Activated naive CD4-positive, alpha-beta T cell (primary cell): ENCODE measurements at regions not wholly inside any gene's neighbourhood (a gene's known extent, or its start where the extent isn't known, plus 50 kb on each side); places are given as distances from the start of the nearest gene placed in this dataset.
"Not testable (repeated sequence)": the region's sequence is repeated elsewhere in the genome, so short reads cannot be mapped to it uniquely, and the experiment has no call there.

Experiments used
- DNase-seq, 4 experiments: peaks; one replicate each; lab custom pipeline; 2025; lab: John Stamatoyannopoulos, UW

DNA sequence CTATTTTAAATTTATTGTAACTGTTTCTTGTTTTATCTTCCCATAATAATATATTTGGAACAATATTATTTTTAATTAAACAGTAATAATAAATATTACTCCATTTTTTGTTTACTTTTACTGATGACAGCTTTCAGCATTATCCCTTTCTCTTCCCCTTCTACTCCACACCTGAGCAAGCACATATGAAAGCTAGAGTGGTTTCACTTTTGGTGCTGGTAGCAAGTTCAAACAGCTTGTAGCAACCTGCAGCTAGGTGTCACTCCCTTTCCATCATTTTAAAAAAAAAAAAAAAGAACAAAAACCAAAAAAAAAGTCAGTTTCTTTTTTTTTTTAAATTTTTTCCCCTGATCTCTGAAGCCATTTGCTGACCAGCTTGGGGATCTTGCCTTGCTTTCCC lies 801.8 kb downstream of the CCDC85A start:
- DNase-seq = no peak

DNA sequence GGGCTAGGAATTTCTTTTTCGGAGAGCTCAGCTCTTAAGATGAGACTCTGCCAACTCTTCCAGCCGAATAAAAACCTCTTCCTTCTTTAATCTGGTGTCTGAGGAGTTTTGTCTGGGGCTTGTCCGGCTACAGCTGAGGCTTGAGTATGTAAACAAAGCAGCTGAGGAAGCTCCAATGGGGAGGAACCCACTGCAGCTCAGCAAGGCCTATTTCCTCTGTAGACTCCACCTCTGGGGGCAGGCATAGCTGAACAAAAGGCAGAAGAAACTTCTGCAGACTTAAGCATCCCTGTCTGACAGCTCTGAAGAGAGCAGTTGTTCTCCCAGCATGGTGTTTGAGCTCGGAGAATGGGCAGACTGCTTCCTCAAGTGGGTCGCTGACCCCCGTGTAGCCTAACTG lies 838.7 kb downstream of the CCDC85A start:
- DNase-seq = no peak

DNA sequence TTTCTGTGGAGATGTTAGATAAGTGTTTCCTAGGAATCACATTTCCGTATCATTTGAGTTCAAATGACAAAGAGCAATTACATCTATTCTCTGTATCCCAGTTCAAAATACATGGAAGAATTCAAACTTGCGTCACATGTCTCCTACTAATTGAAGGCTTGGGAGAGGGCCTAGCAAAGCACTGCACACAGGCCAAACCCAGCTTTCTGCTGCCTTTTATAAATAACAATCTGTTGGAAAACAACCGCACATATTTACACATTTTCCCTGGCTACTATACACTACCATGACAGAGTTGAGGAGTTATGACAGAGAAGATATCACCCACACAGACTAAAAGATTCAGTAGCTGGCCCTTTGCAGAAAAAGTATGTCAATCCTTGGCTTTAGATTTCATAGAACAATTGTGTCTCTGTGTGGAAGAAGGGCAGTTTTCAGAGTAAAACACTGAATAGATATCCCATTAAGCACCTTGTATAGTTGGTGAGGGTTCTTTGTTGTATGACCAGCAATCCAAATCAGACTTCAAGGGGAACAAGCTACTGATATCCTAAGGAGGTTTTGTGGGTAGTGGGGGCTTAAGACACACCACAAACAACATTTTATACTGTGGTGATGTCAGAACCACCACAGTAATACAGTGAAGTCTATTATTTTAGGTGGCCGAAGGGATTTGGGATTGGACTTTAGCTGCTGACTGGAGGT lies 861.3 kb downstream of the CCDC85A start:
- DNase-seq = no peak

DNA sequence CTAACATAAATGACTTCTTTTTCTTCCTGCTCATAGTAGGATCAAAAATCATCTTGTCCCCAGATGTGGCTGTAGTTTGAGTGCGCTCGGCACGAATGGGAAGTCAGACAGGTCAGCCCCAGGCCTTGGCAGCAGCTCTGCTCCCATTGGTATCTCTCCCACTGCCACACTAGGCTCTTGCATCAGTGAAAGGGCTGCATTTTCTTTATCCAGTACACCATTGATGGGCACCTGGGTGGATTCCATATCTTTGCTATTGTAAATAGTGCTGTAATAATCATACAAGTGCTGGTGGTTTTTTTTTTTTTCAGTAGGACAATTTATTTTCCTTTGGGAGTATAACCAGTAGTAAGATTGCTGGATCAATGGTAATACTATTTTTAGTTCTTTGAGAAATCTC lies 865.5 kb downstream of the CCDC85A start:
- DNase-seq = no peak

DNA sequence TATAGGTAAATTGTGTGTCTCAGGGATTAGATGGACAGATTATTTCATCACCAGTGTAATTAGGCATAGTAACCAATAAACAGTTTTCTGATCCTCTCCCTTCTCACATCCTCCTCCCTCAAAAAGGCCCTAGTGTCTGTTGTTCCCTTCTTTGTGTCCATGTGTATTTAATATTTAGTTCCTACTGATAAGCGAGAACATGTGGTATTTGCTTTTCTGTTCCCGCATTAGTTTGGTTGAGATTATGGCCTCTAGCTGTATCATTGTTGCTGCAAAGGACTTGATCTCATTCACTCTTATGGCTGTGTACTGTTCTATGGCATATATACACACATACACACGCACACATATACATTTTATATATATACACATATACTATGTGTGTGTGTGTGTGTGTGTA lies 866.2 kb downstream of the CCDC85A start:
- DNase-seq = no peak

DNA sequence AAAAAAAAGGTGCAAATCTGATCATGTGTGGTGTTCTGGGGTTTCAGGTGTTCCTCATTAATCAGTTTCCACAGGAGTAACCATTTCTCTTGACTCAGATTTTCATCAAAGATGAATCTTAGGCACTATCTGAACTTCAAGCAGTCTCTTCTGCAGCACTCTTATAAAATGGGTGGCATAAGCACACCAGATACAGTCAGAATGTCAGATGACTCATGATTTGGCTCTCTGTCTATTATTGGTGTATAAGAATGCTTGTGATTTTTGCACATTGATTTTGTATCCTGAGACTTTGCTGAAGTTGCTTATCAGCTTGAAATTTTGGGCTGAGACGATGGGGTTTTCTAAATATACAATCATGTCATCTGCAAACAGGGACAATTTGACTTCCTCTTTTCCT lies 882.5 kb downstream of the CCDC85A start:
- DNase-seq = not testable (repeated sequence)

DNA sequence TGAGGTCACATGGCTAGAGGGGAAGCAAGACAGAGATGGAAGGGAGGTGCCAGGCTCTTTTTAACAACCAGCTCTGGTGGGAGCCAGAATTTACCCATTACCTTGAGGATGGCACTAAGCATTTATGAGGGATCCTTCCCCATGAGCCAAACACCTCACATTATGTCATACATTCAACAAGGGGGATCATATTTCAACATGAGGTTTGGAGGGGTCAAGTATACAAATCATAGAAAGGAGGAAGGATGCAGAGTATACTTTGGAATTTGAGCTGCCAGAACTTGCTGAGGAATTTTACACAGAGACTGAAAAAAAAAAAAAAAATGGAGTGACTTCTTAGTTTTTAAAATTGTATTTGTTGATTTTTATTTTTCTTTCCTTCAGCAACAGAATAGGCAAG lies 891.4 kb downstream of the CCDC85A start:
- no peak for DNase-seq

DNA sequence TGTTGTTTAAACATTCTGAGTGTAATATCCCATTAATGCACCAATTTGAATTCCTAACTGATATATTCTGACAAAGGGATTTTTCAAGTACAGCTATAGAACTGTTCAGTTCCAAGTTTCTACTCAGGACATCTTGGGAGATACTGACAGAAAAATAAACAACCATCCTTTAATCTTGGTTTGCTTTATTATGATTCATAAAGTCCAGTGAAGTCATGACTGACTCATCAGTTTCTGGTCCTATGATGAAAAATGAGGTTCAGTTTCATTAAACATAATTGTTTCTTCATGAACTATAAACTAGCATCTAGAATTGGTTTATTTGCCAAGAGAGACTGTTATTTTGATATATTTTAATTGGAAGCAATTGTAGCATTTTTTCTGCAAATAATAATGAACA lies 896.2 kb downstream of the CCDC85A start:
- no peak for DNase-seq

DNA sequence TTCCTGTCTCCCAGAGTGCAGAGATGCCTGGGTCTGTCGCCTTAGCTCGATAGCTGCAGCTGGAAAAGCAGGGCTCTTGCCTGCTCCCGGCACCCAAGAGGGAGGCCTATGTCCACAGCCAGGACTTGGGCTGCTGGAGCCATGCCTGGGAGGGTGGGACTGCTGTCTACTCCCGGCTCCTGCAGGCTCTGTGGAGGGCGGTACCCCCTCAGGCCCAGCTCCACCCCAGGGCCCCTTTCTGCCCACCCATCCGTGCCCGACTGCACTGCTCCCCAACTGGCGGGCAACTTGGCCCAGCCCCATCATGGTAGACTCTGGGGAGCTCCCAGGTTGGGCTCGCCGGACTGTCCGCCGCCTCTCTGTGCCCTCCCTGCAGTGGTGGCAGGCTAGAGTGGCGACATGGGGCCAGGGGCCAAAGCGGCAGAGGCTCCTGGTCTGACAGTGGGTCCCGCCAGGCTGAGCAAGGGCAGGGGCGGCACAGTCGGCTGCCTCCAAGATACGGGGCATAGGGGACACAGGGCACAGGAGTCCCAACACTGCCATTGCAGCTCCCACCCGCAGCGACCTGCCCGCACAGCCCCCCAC lies 901.0 kb downstream of the CCDC85A start:
- DNase-seq = no peak

DNA sequence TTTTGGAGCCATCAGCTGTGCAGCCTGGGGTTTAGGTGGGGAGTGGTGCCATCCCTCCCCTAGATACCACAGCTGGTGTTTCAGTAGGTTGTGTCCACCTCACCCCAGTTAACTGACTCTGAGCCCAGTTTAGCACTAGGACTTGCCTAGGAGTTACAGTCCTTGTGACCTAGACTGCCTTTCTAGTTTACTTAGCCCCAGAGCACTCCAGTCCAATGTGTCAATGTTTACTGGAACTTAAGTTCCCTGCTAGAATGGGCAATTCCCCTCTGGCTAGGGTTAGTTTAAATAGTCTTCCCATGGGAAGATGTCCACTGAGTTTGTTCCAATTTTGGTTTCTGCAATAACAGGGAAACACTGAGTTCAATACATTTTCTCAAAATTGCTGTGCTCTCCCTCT lies 909.2 kb downstream of the CCDC85A start:
- no peak for DNase-seq

DNA sequence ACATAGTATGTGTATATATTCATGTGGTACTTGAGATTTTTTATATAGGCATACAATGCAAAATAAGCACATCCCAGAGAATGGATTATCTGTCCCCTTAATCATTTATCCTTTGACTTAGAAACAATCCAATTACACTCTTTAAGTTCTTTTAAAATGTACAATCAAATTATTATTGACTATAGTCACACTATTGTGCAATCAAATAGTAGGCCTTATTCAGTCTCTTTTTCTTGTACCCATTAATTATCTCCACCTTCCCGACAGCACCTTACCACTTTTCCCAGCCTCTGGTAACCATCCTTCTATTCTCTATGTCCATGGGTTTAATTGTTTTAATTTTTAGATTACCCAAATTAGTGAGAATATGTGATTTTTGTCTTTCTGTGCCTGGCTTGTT lies 914.1 kb downstream of the CCDC85A start:
- DNase-seq = no peak

DNA sequence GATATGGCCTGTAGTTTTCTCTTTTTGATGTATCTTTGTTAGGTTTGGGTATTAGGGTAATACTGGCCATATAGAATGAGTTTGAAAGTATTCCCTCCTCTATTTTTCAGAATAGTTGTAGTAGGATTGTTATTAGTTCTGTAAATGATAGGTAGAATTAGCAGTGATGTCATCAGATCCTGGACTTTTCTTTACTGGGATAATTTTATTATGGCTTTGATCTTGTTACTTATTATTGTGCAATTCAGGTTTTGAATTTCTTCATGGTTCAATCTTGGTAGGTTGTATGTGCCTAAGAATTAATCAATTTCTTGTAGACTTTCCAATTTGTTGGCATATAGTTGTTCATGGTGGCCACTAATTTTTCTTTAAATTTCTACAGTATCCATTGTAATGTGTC lies 916.6 kb downstream of the CCDC85A start:
- DNase-seq = no peak

DNA sequence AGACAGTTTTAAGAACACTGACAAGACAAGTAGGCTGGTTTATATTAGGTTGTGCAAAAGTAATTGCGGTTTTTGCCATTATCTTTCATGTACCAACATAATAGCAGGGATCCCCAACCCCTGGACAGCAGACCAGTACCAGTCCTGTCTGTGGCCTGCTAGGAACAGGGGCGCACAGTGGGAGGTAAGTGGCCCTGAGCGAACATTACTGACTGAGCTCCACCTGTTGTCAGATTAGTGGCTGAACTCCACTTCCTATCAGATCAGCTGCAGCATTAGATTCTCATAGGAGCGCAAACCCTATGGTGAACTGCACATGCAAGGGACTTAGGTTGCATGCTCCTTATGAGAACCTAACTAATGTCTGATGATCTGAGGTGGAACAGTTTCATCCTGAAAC lies 921.9 kb downstream of the CCDC85A start:
- no peak for DNase-seq

DNA sequence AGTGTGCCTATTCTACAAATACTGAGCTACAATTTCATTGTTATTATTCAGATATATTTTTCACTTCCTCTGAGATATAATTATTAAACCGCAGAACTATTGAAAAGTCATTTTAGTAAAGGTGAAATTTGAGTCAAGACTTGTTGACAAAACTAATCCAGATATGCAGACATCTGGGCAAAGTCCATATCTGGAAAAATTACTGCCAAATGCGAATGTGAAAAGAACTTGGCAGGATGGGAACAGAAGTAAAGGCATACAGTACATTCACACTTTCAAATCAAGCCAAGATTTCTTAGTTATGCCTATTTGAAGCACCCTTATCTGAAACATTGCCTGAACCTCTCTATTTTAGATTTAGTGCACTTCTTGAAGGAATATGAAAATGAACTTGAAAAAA lies 923.6 kb downstream of the CCDC85A start:
- no peak for DNase-seq

DNA sequence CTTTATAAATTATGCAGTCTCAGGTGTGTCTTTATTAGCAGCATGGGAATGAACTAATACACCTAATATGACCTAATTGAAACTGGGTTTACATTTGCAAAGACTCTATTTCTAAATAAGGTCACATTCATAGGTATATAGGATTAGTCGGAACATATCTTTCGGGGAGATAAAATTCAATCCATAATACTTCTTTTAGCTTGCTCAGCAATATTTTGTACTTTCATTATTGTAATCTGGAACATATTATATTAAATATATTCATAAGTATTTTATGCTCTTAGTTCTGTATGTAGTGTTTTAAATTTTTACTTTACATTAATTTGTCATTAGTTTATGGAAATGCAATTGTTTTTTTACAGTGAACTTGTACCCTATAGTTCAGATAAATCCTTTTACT lies 927.7 kb downstream of the CCDC85A start:
- DNase-seq = no peak

DNA sequence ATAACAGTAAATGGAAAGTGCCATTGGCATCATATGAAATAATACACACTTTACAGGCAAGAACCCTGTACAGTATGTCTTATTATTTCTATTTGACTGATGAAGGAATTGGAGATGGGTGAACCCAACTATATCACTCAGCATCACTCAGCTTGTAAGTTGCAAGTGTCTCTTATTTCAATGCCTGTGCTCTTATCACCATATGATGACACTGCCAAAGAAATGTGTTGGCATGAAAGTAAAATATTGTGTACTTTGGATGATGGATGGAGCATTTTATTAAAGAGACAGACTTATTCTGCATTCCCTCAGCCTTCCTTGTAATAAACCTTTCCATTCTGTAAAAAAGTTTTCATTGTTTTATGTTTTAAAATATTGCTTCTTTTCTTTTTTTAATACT lies 927.5 kb upstream of the VRK2 start:
- no peak for DNase-seq

DNA sequence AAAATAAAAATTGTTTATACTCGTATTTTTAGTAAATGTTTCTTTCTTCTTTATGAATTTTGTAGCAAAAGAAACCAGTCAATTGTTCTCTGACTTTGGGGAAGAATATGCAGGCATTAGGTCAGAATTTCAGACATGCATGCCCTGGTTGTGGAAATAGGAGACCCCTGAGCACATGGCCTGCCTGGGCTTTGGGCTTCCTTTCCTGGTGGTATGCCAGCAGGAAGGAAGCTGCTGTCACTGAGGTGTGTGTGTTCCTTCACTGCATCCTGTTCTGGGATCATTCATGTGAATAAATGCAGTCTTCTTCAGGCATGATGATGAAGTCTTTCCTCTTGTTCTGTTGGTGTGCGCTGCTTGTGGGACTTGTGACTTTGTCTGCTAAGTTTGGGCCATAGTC lies 920.2 kb upstream of the VRK2 start:
- DNase-seq = no peak

DNA sequence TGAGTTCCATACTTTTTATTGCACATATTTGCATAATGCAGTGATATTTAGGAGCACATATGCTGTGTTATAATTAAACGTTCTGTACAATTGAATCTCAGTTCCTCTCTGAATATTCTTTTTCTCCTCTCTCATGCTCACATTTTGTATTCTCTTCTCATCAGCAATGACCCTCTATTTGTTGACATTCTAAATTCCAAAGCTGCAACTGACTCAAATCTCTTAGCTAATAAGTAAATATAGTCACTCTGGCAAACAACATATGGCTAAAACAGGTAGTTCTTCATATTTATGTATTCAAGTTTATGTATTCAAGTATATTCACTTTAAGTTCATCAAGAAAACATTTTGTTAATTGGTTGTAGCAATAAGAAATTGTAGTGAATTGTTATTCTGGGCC lies 907.4 kb upstream of the VRK2 start:
- DNase-seq = no peak

DNA sequence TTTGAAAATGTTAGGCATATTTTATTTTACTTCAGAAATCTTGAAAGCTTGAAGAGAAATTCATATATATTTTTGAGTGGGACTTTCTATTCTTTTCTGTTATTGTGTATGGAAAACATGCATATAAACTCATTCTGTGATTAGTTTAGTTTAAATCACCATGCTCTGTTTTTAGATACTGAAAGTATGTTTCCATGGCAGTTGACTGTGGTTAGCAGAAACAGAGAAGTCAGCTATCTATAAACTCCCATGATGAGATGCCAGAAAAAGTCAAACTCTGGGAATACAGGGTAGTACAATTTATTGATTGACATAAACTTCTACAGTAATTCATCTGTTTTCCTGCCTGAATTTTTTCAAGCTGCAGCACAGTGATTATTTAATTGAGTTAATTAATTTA lies 905.3 kb upstream of the VRK2 start:
- DNase-seq = no peak

DNA sequence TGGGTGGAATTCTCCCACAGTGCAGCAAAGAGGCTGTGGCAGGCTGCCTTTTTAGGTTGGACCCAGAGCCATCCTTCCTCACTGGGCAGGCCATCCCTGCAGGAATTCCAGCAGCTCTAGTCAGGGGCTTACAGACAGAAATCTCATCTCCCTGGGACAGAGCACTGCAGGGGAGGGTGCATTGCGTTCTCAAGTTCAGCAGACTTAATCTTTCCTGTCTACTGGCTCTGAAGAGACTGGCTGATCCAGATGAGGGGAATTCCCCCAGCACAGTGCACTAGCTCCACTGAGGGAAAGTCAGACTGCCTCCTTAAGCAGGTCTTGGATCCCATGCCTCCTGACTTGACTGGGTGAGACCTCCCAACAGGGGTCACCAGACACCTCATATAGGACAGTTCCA lies 899.7 kb upstream of the VRK2 start:
- DNase-seq = no peak

DNA sequence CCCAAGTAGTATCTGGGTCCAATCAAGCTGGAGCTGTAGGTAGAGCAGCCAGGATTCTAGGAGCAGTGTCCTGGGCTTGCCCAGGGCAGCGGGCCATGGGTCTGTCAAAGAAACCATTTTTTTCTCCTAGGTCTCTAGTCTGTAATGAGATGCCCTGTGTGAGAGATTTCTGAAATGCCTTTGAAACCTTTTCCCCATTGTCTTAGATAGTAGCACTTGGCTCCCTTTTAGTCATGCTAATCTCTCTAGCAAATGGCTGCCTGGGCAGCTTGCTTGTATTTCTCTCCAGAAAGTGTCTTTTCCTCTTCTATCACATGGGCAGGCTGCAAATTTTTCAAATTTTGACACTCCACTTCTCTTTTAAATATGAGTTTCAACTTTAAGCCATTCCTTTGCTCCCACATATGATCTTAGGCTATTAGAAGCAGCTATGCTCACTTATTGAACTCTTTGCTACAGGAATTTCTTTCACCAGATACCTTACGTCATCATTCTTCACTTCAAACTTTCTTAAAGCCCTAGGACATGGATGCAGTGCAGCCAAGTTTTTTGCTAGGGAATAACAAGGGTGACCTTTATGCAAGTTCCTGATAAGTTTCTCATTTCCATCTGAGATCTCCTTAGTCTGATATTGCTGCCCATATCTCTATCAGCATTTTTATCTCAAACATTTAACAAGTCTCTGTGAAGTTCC lies 890.2 kb upstream of the VRK2 start:
- DNase-seq = no peak

DNA sequence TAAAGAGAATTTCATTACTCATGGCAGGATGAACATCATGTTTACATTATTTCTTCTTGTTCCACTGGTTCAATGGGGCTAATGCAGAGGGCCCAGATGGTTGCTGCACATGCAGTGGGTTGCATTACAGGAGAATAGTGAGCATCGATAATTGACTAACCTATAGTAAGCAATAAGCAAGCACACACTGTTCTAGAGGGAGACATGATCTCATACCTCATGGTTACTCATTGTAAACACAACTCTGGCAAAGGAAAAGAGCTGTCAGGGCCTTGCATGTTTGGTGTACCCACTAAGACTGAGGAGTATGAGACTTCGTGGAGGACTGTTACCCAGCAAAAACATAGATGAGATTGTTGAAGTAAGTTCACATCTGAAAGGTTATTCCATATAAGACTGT lies 885.6 kb upstream of the VRK2 start:
- DNase-seq = no peak

DNA sequence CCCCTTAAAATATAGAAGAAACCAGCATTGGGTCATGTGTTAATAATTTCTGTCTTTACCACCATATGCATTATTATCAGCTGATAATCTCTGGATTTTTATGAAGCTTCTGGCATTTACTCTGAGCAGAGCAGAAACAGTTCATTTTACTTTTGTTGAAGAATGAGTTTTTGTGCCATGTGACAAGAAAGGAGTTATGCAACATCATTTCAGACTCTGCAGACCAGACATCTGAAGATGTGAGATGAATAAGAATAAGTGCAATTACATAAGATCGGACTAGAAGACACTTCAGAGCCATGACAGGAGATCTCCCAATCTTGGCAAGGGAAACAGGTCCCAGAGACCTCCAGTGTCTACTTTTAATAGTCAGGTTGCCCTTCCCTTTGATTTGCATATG lies 869.4 kb upstream of the VRK2 start:
- DNase-seq = no peak
